GM19467 (cell line): ENCODE measurements at regions not wholly inside any gene's neighbourhood (a gene's known extent, or its start where the extent isn't known, plus 50 kb on each side); places are given as distances from the start of the nearest gene placed in this dataset.

Experiments used
- ATAC-seq: cut with Tn5 transposase; IDR thresholded peaks from one replicate; pipeline ENCODE4 v1.9.1; 2021; ENCODE audit warnings: mild to moderate bottlenecking, moderate library complexity; ENCODE audit not compliant: unreplicated experiment

GRCh38 chr14:82414853-82415539 lies 881.3 kb upstream of the SEL1L start:
- ATAC-seq = no peak

GRCh38 chr14:82419933-82420332 lies 886.3 kb upstream of the SEL1L start:
- no peak for ATAC-seq

DNA sequence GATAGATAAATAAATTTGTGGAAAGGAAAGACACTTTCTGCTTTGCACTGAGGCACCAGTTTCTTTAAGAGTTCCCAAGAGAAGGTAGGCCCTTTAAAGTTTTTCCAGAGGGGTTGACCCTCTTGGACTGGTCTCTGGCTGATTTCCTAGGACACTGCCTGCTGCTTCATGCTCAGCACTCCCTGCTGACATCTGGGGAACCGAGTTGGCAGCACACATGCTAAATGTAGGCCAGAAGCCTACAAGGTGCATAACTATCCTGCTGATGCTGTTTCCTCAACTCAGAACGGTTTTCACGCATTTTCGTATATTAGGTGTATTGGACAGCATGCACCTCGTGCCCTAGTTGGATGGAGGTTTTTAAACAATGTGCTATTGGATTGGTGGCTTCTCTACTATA lies 887.2 kb upstream of the SEL1L start:
- ATAC-seq = no peak

DNA sequence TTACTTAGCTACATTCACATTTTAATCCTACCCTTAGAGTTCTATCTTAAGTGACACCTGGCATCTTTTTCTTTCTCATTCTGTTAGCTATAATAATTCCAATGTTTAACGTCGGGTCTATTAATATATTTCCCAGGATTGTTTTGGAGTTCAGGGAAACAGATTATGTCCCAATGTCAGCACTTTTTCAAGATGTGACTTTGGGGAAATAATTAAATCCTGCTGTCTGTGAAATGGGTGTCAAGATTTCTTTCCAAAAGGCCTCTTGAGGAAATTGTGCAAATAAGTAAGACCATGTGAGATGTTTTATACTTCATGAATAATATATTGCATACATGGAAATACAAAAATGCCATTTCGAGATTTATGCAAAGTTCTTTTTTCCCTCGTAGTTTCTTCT lies 887.6 kb upstream of the SEL1L start:
- no peak for ATAC-seq

DNA sequence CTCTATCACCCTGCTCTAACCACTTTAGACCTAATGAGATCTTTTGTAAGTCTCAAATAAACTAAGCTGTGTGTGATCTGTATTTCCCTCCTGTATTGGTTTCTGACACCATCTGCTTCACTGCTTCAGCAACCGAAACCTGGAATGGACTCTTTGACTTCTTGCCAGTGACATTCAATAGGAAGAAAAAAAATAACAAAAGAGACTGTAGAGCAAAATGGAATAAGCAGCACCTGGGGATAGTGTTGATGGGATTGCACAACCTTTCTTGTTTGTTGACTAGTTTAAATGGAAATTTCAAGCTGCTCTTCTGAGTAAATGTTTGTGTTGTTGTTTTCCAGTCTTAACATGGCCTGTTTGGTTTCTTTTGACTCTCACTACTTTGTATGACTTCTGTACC lies 888.6 kb upstream of the SEL1L start:
- no peak for ATAC-seq

GRCh38 chr14:82425261-82425660 lies 891.6 kb upstream of the SEL1L start:
- ATAC-seq = no peak

- no peak for ATAC-seq
Measured at GRCh38 chr14:82431031-82431430, 897.4 kb upstream of the SEL1L start.

DNA sequence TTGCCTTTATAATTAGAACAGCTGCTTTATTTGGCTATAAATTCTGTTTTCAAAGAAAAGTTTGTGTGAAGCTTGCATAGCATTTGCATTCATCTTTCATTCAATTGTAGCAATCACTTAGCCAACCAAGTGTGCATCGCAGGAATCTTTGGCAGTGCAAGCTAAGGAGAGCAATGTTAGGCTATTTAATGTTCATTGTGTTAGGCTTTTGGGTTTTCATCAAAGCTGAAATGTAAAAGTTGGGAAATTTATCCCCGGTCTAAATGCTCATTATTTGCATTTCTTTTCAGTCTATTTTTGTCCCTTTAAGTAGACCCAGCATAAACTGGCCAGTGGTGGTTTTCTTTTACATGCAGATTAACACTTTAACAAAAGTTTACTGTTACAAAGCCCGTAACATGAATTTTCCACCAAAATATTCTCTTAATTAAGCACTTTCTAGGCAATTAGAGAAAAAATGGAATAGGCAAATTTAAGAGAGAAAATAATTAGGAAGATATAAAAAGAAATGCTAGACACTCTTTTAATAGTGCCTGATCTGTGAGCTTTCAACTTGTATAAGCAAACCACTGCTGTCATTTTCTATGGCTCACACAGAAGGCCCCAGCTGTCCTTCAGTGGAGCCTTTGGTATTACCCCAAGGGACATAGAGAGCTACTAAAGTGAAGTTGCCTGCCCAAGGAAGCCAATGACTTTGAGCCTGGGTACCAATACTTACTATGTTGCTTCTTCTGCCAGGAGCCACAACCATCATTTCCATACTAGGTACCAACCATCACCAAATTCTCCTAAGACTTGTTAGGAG lies 898.9 kb upstream of the SEL1L start:
- no peak for ATAC-seq

DNA sequence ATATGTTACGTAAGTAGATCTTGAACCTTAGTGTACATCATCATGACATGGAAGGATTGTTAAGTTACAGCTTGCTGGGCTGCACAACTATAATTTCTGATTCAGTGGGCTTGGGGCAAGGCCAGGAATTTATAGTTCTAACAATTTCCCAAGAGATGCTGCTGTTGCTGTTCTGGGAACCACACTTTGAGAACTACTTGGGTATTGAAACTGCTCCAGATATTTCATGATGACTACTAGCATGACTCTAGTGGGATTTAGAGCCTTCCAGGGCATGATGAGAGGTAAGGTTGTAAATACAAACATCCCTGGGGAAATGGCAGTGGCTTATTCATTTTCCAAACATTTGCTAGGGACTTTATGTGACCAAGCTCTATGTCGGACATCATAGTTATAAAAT lies 904.8 kb upstream of the SEL1L start:
- ATAC-seq = no peak

- ATAC-seq = no peak
Measured at GRCh38 chr14:82441270-82441669, 907.6 kb upstream of the SEL1L start.

GRCh38 chr14:82445810-82446570 lies 912.3 kb upstream of the SEL1L start:
- ATAC-seq = no peak

GRCh38 chr14:82447586-82447985 lies 913.9 kb upstream of the SEL1L start:
- ATAC-seq = no peak

DNA sequence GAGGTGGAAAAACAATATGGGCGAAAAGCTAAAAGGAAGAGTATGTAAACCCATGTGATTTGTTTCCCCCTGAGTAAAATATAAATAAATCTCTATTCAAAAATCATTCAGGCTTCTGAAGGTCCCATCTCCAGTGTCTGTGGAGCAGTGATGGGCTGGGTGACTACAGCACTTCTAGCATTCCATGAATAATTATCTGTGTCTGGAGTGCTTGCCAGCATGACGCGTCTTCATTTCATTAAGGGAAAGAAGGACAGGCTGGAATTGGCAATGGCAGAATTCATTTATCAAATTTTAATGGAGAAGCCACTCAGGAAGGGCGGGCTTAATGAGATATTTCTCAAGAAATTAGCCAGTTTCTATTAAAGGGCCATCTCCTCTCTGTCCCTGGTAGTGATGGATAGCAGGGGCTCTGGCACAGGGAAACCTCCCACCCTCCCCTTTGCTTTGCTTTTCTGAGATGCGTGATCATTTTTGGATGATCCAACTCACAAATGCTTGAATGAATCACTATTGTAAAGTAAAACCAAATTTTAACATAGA lies 916.3 kb upstream of the SEL1L start:
- no peak for ATAC-seq

GRCh38 chr14:82451675-82452074 lies 918.0 kb upstream of the SEL1L start:
- no peak for ATAC-seq

DNA sequence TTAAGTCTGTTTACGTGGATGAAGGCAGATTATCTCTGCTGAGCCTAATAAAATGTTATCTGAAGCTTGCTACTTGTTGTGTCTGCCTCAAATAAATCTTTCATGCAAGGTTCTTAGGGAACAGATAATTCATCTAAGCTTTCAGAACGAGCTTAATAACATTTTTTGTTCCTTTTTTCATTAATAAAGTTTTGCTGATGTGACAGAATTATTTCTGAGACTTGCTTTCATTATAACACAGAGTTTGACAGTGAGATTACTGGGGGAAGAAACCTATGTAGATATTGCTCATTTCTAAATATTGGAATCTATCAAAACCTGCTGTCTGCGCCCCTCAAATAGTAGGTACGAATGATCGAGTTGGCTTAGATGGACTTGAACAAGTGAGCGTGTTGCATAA lies 948.7 kb upstream of the SEL1L start:
- ATAC-seq = no peak

DNA sequence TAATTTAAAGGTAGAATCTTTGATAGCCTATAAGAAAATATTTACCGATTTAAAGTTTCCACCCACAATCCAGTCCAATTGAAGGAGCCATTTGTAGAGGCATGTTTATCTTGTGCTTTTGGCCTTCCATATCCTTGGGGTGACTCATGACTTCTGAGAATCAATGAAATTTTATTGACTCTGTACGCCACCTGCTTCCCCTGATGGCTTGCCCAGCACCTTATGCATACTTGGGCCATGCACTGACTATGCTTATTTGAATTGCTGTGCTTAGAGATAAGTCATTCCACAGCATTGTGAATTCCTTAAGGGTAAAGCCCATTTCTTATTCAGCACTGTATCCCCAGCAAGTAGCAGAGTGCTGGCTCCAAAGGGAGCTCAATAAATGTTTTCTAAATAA lies 954.8 kb upstream of the SEL1L start:
- ATAC-seq = no peak

DNA sequence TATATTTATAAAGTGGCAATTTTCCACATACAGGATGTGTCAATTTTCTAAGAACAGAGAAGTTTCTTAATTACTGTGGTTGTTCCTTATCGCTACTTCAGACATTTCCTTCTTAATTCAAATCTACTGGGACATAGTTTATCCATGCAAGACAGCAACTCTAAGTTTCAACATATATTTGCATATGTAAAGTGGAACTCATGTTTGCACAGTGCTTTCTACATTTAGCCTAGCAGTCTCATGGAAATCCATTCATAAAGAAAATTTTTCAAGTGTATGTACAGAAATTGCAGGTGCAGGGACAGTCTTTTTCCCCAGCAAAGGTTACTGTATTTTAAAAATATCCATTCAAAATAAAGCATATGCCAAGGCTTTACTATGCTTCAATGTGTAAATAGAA lies 956.7 kb upstream of the SEL1L start:
- ATAC-seq = no peak

DNA sequence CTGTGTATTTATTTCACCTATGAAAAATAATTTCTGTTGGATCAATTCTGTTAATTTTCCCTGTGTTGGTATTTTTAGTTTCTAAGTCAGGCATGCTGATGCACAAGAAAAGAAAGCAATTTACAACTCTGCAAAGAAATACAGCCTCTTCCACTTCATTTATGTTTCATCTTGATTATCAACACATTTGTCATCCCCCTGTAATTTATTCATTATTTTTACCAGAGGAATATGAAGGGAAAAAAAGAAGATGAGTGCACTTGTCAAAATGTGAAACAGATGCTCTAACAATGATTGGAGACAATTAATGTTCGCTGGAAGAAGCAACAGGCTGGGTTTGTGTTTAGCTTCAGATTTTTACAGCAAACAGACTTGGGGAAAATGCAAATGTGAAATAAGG lies 958.5 kb upstream of the SEL1L start:
- ATAC-seq = no peak

GRCh38 chr14:82500222-82500621 lies 966.6 kb upstream of the SEL1L start:
- no peak for ATAC-seq

DNA sequence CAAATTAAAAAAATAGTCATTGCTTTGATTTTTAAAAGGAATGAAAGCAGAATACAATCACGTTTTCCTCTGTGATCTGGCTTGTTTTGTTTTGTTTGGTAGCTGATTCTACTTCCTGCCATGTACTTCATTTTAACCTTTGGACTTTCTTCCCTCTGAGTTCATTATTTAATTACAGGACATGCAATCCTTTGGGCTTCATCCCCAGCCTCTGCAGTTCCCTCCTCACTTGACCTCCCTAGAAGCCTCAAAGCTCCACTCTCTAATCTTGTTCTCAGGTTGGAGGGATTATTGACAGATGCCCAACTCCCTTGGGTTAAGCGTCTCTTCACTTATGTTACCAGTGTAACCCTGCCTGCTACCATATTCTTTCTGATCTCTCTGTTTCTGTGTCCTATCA lies 967.9 kb upstream of the SEL1L start:
- ATAC-seq = no peak

DNA sequence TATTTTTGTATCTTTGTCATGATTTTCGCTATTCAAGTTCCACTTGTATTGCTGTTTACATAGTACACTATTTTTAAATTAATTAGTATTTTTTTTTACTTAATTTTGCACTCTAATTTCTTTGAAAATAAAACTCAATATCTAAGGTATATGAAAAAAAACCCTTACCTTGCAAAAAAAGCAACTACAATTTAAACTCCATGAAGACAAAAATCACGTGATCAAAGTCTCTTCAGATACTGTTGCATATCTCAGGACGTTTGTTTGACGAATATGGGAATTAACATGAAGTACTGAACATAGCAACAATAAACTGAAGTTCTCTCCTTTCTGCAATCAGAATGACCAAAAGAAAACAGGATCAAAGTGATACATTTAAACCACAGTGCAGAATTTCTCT lies 968.4 kb upstream of the SEL1L start:
- ATAC-seq = no peak

DNA sequence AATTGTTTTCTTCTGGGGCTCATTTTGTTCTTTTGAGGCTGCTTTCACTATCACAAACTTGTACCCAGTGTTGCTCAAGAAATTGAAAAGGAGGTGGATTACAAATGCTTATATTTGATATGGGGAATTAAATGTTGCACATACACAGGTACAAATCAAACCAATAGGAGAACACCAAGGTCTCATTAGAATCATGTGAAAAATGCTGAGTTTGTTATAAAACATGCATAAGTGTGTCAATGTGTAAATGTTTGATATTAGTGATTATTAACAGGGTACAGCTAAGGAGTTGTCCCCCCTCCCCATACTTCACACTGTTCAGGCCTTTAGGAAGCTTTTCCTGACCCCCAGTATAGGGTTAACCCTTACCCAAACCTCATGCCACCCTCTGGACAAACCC lies 971.2 kb upstream of the SEL1L start:
- ATAC-seq = no peak
